GM21529 (cell line): ENCODE measurements at regions not wholly inside any gene's neighbourhood (a gene's known extent, or its start where the extent isn't known, plus 50 kb on each side); places are given as distances from the start of the nearest gene placed in this dataset.
A peak's percentile ranks its signal among the peaks of the same experiment; 100 is the strongest.

Experiments used
- ATAC-seq: cut with Tn5 transposase; IDR thresholded peaks from one replicate; pipeline ENCODE4 v1.9.1; 2021; ENCODE audit not compliant: unreplicated experiment

GRCh38 chr5:61735995-61736394 lies 403.9 kb downstream of the ZSWIM6 start:
- no peak for ATAC-seq

DNA sequence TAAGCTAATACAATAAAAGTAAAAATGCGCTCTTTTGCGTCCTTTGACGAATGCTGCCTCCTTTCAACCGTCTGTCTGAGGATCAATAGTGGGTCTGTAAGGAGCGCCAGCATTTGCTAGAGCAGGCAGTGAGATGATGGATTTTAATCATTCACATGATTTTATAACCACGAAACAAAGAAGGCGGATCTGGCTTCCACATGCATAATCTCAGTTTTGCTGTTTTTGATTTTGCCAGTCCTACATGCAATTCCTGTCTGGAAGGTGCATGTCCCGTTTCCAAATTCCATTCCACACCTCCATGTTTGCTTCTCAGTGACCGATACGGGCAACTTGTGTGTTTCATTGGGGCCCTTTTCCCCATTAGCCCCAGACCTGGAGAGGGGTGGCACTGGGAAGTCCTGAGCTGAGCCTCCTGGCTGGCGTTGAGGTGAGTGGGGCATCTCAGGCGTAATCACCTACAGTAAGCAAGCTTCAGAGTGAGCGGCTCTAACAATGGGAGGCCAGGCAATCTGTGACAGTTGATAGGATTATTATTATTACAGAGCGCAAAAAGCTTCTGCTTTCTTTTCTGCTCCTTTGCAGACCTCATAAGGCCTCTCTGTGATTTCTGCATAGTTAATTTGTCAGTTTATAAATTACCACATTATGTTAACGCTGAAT lies 405.4 kb downstream of the ZSWIM6 start:
- ATAC-seq, result no peak

- ATAC-seq, result no peak
Observed at GRCh38 chr5:61737964-61738340, 405.9 kb downstream of the ZSWIM6 start.

GRCh38 chr5:61738446-61738845 lies 406.4 kb downstream of the ZSWIM6 start:
- no peak for ATAC-seq

GRCh38 chr5:61744690-61745619 lies 412.9 kb downstream of the ZSWIM6 start:
- no peak for ATAC-seq

DNA sequence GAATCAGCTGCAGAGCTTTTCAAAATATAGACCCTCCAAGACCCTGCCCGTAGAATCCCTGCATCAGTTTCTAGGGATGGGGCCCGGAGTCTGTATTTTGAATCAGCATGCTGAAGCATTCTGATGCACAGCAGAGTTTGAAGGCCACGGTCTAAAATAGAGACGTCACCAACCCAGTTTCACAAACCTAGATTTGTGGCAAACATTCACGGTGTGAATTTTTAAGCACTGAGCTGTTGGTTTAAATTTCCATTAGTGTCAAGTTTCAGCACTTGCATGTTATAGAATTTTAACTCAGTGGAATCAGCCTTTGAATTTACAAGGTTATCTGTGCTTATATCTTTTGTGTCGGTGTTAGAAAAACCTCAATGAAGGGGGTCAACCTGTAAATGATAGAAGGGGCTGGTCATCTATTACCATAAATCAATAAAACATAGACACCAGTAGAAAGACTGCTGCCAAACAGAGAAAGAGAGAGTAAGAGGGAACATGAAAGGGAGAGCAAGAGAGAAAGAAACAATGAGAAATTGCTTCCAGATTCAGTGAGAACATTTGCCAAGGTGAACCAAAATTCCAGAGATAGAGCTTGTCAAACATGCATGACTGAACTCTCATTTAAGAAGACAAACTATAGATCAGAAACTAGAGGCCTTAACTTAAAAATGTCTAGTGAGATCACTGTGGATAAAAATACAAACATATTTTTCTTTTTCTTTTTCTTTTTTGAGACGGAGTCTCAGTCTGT lies 414.9 kb downstream of the ZSWIM6 start:
- no peak for ATAC-seq

- no peak for ATAC-seq
Observed at GRCh38 chr5:61748121-61748520, 416.1 kb downstream of the ZSWIM6 start.

DNA sequence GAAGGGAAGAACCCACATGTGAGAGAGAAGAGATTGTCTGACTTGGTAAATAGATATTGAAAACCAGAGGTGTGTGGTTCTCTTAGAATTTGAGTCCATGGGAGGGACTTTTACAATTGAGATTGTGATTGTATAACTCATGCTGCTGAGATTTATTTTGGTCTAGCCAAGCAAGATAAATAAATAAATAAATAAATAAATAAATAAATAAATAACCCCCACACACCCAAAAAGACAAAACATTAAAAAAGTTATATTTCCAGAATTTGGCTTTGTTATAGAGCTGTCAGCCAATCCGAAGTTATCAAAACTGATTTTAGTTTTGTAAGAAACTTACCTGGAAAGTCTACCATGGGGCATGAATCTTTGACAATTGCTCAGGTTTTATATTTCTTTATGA lies 416.6 kb downstream of the ZSWIM6 start:
- no peak for ATAC-seq

DNA sequence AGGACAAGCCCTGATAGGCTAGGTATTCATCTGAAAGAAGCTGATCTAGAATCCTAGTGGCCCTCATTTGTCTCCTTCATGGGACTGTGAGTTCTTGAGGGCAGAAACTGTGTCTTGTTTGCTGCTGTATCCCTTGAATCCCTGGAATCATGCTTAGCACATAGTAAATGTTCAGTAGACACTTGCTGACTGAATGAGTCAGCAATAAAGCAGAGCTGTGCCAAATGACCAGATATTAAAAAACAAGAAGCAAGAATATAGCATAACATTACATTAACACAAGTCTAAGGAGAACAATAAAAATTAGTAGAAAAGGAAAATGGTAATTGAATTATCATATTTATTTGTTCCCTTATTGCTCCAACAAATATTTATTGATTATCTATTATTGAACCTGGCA lies 420.5 kb downstream of the ZSWIM6 start:
- ATAC-seq, result no peak

GRCh38 chr5:61754792-61755191 lies 422.7 kb downstream of the ZSWIM6 start:
- no peak for ATAC-seq

- ATAC-seq, result no peak
Observed at GRCh38 chr5:61755726-61756222, 423.7 kb downstream of the ZSWIM6 start.

DNA sequence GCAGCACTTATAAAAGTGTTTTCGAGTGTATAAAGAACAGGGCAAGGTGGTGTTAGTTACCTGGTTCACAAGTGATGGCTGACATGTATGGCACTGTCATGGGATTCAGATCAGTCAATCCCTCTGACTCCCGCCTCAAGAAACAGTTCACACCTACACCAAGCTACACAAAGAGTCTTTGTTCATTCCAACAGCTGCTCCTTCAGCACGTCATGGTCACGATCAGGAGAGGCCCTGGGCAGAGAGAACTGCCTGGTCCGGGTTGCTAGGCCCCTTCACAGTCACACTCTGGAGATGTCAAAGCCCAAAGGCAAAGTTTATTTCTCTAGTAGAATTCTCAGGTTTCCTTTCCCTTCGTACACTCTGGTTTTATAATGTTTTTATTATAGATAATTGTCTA lies 426.7 kb downstream of the ZSWIM6 start:
- no peak for ATAC-seq

GRCh38 chr5:61765471-61765870 lies 433.4 kb downstream of the ZSWIM6 start:
- no peak for ATAC-seq

- no peak for ATAC-seq
Observed at GRCh38 chr5:61766141-61766540, 434.1 kb downstream of the ZSWIM6 start.

DNA sequence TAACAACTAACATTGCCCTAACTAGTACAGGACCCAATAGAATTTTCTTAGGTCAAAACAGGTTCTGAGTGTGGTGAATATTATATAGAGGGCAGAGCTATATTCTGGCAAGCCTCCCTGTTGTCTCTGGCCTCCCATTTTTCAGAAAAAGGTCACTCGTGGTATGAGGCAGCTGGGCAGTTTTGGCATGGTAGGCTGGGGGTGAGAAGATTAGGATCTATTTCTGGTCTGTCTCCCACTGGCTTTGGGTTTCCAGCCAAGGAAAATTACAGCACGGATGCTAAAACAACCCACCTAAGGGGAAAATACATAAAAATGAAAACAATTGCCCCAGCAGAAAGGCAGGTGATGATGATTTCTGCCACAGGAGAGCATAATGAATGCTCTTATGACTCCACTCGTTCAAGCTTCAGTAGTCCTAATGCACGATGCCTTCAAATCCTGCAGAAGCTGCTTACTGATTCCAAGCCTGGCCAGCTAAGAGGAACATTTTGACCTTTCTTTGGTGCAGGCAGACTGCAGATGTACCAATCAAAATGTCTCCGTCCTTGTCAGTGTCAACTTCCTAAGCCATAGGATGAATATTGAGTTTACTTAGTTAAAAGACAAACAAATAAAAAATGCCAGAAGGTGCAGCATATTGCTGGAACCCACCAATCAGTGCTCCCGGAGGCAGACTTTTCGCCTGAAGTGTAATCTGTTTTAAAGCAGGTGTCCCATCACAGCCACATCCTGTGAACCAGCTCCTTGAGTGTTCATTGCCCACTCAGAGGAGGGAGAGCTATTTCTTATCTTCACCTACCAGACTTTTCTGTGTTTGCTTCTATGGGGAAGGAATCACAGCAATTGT lies 435.4 kb downstream of the ZSWIM6 start:
- no peak for ATAC-seq

DNA sequence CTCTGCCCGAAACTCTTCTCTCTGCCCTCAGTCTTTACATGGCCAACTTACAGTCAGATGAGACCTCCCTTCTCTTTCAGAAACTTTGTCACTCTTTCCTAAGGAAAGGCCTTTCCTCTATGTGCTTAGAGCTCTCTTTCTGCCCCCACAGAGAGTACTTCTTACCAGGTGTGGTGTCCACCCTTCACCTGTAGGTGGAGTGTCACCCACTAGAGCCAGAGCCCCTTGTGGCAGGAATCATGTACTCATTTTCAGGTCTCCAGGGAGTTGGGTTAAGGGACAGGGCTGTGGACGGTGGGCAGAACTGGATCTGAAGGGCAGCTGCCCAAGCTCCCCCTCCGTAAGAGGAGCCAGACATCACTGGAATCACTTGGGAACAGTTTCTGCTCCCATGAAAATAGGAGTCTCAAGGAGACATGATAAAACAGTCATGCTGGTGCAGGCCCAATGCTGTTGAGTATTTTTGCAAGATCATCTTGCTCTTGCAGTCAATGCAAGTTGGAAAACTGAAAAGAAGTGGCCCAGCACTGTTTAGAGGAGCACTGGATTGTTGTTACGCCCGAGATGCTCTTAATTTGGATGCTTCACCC lies 436.7 kb downstream of the ZSWIM6 start:
- ATAC-seq, result peak; percentile 97

DNA sequence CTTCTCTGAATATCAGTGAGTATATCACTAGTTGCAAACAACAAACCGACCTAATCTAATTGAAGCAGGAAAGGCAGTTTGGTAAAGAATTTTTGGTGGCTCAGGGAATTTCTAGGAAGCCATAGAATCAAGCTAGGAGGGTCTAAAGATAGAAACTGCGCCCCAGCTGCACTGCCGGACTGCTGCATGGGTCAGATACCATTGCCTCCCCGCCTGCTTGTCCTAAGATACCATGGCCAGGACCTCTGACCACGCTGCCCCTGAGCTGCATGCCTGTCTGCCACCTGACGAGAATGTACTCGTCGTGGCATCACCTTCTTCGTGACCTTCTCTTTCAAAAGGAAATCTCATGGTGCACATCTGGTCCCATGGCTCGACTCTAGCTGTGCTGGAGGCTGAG lies 439.0 kb downstream of the ZSWIM6 start:
- no peak for ATAC-seq

- ATAC-seq, result no peak
Observed at GRCh38 chr5:61771808-61772207, 439.8 kb downstream of the ZSWIM6 start.

DNA sequence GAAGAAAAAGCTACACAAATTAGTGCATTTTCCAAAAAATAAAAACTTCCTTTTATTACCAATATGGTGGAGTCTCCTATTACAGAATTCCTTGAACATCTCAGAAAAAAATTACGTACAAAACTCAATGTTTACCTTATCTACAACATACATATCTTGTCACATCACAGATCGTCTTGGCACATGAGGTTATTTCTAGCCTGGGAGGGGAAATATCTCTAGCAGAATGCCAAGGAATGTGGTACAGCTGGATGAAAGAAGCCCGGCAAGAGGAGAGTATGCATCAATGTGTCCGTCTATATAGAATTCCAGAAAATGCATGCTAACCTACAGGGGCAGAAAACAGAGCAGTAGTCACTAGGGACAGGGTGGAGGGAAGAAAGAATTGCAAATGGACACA lies 443.8 kb downstream of the ZSWIM6 start:
- ATAC-seq, result no peak

DNA sequence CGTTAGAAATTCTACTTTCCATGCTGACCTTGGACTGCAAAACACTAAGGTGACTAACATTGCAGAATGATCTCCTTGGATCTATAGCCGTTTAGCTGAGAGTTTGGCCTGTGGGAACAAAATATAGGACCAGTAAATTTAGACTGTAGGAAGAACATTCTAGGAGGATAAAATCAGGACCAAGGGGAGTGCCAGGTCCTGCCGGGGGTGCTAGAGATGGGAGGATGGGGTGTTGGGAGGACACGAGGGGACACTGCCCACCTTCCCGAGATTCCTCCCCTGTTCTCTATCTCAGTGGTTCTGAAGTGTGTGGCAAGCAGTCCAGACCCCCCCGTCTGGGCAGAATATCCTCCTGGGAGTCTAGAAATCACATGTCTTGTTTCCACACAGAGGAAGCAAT lies 445.2 kb downstream of the ZSWIM6 start:
- no peak for ATAC-seq
